ENCODE measurements at regions not wholly inside any gene's neighbourhood (a gene's known extent, or its start where the extent isn't known, plus 50 kb on each side); places are given as distances from the start of the nearest gene placed in this dataset.

GRCh38 chr5:128869970-128870369 lies 95.3 kb upstream of the SLC27A6 start:
- no peak for ATAC-seq (ENCODE audit: insufficient read depth, low FRiP score)
- DNase-seq: no peak
- Histone ChIP-seq H3K27me3 (ENCODE audit: control insufficient read depth in 3 of 3, insufficient read depth in 3 of 3, low read length in 2 of 3) (no peaks in the 10 kb centered on the region), H3K27ac (ENCODE audit: low read depth in 1 of 2, low read length in 1 of 2) (no peak overlapping the region), H3K9me3 (ENCODE audit: control insufficient read depth in 4 of 4, insufficient read depth in 3 of 4, low read length in 3 of 4) (no peaks in the 10 kb centered on the region), H3K4me3 (no peak overlapping the region), H3K36me3 (ENCODE audit: control insufficient read depth in 4 of 4, insufficient read depth in 4 of 4, low read length in 4 of 4) (no peaks in the 10 kb centered on the region), H3K9ac (ENCODE audit: insufficient read depth in 1 of 2, low read length in 2 of 2) (no peak overlapping the region), H3K4me1 (ENCODE audit: control insufficient read depth in 5 of 5, insufficient read depth in 5 of 5, low read length in 5 of 5) (peaks cover 0 to 3% (median 0%) of the 10 kb centered on the region in 5 donors)
- no peak for TF ChIP-seq CTCF (IDR thresholded peaks at IDR 0.05; ENCODE audit: control extremely low read depth, extremely low read depth)
- 41 to 56% methylated on average over 1 of the region's 1 CpG for WGBS, 2 donors

GRCh38 chr5:128870373-128870772 lies 94.9 kb upstream of the SLC27A6 start:
- H3K4me1 ChIP-seq (ENCODE audit: control insufficient read depth in 5 of 5, insufficient read depth in 5 of 5, low read length in 5 of 5): peaks cover 0 to 3% (median 0%) of the 10 kb centered on the region in 5 donors
- H3K27me3 ChIP-seq (ENCODE audit: control insufficient read depth in 3 of 3, insufficient read depth in 3 of 3, low read length in 2 of 3): no peaks in the 10 kb centered on the region
- no peak overlapping the region for H3K27ac ChIP-seq (ENCODE audit: low read depth in 1 of 2, low read length in 1 of 2)
- ATAC-seq (ENCODE audit: insufficient read depth, low FRiP score) (no peak), DNase-seq (peak in 2 of 3 donors; percentile 19 to 23)
- H3K9me3 ChIP-seq (ENCODE audit: control insufficient read depth in 4 of 4, insufficient read depth in 3 of 4, low read length in 3 of 4): no peaks in the 10 kb centered on the region
- 58 to 79% methylated on average over 5 of the region's 5 CpGs for WGBS, 2 donors
- no peak overlapping the region for H3K9ac ChIP-seq (ENCODE audit: insufficient read depth in 1 of 2, low read length in 2 of 2)
- no peak for TF ChIP-seq CTCF (IDR thresholded peaks at IDR 0.05; ENCODE audit: control extremely low read depth, extremely low read depth)
- H3K36me3 ChIP-seq (ENCODE audit: control insufficient read depth in 4 of 4, insufficient read depth in 4 of 4, low read length in 4 of 4): no peaks in the 10 kb centered on the region
- H3K4me3 ChIP-seq: no peak overlapping the region

- H3K9me3 ChIP-seq (ENCODE audit: control insufficient read depth in 4 of 4, insufficient read depth in 3 of 4, low read length in 3 of 4): no peaks in the 10 kb centered on the region
- WGBS, 2 donors: 64 to 74% methylated on average over 3 of the region's 3 CpGs
- H3K4me3 ChIP-seq: no peak overlapping the region
Measured at GRCh38 chr5:128870923-128871322, 94.4 kb upstream of the SLC27A6 start.

More at GRCh38 chr5:128870923-128871322, 94.4 kb upstream of the SLC27A6 start:
- ATAC-seq (ENCODE audit: insufficient read depth, low FRiP score) (peak; percentile 25), DNase-seq (no peak)
- Histone ChIP-seq H3K9ac (ENCODE audit: insufficient read depth in 1 of 2, low read length in 2 of 2) (no peak overlapping the region), H3K4me1 (ENCODE audit: control insufficient read depth in 5 of 5, insufficient read depth in 5 of 5, low read length in 5 of 5) (peaks cover 0 to 3% (median 0%) of the 10 kb centered on the region in 5 donors), H3K27ac (ENCODE audit: low read depth in 1 of 2, low read length in 1 of 2) (no peak overlapping the region), H3K36me3 (ENCODE audit: control insufficient read depth in 4 of 4, insufficient read depth in 4 of 4, low read length in 4 of 4) (no peaks in the 10 kb centered on the region), H3K27me3 (ENCODE audit: control insufficient read depth in 3 of 3, insufficient read depth in 3 of 3, low read length in 2 of 3) (no peaks in the 10 kb centered on the region)
- no peak for TF ChIP-seq CTCF (IDR thresholded peaks at IDR 0.05; ENCODE audit: control extremely low read depth, extremely low read depth)

Measured in lung (tissue), 11 donors.